ENCODE measurements at regions not wholly inside any gene's neighbourhood (a gene's known extent, or its start where the extent isn't known, plus 50 kb on each side); places are given as distances from the start of the nearest gene placed in this dataset.

- TF ChIP-seq, protein P1, sequence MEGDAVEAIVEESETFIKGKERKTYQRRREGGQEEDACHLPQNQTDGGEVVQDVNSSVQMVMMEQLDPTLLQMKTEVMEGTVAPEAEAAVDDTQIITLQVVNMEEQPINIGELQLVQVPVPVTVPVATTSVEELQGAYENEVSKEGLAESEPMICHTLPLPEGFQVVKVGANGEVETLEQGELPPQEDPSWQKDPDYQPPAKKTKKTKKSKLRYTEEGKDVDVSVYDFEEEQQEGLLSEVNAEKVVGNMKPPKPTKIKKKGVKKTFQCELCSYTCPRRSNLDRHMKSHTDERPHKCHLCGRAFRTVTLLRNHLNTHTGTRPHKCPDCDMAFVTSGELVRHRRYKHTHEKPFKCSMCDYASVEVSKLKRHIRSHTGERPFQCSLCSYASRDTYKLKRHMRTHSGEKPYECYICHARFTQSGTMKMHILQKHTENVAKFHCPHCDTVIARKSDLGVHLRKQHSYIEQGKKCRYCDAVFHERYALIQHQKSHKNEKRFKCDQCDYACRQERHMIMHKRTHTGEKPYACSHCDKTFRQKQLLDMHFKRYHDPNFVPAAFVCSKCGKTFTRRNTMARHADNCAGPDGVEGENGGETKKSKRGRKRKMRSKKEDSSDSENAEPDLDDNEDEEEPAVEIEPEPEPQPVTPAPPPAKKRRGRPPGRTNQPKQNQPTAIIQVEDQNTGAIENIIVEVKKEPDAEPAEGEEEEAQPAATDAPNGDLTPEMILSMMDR (IDR thresholded peaks at IDR 0.05; ENCODE audit: control extremely low read depth, extremely low read depth, low read depth, missing control alignments), result no peak
- ChIA-PET POLR2A (no interaction called here), CTCF (interaction anchor here (0.9 kb wide), 1 partner anchor 13 kb away, joined by 3 read pairs; no protein-coding TSS in a partner anchor)
- DNase-seq (ENCODE audit: extremely low spot score), result no peak
These were observed 97.4 kb upstream of the ITGA6 start for GRCh38 chr2:172329774-172330671.

DNA sequence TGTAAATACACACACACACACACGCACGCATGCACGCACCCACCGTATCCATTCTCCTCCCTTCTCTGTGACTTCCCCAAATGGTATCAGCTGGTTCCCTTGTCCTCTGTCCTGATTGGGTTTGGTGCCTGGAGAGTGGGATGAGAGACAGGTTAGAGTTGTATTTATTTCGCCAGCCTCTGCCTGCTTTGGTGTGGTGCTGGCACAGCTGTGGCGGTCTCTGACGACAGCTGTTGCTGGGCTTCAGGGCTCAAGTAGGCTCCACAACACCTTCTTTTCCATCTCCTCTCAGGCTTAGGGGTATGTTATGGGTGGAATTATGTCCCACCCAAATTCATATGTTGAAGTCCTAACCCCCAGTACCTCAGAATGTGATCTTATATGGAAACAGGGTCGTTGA is 94.9 kb upstream of the ITGA6 start:
- TF ChIP-seq, protein P1 (IDR thresholded peaks at IDR 0.05; ENCODE audit: control extremely low read depth, extremely low read depth, low read depth, missing control alignments), result no peak
- POLR2A ChIA-PET, result no interaction called here
- CTCF ChIA-PET, result interaction anchor here (1.1 kb wide), 1 partner anchor 9 kb away, joined by 4 read pairs; no protein-coding TSS in a partner anchor
- DNase-seq (ENCODE audit: extremely low spot score), result no peak

- no peak for DNase-seq (ENCODE audit: extremely low spot score)
- TF ChIP-seq, protein P1 (IDR thresholded peaks at IDR 0.05; ENCODE audit: control extremely low read depth, extremely low read depth, low read depth, missing control alignments), result no peak
- ChIA-PET CTCF (interaction anchor here (1.2 kb wide), 1 partner anchor 37 kb away, joined by 3 read pairs; no protein-coding TSS in a partner anchor), POLR2A (no interaction called here)
These were observed 94.0 kb upstream of the ITGA6 start for GRCh38 chr2:172333235-172333977.

GRCh38 chr2:172333978-172334330 is 93.4 kb upstream of the ITGA6 start:
- ChIA-PET CTCF (interaction anchor here (1.2 kb wide), 1 partner anchor 37 kb away, joined by 3 read pairs; no protein-coding TSS in a partner anchor), POLR2A (no interaction called here)
- TF ChIP-seq, protein P1 (IDR thresholded peaks at IDR 0.05; ENCODE audit: control extremely low read depth, extremely low read depth, low read depth, missing control alignments), result no peak
- DNase-seq (ENCODE audit: extremely low spot score), result no peak

DNA sequence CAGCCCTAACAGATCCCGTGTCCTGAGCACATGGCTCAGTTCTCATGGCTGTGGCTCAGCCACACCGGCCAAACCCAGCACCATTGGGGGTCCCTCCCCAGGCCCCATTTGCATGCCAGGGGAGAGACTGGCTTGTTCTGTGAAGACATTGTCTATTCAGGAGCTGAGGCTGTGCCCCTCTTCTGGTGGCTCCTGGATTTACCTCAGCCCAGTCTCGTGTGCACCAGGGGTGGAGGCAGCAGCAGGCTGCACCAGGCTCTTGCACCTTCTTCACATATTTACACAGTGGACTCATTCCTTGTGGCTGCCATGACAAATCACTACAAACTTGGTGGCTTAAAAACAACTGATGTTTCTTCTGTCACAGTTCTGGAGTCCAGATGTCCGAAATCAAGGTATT is 92.4 kb upstream of the ITGA6 start:
- DNase-seq (ENCODE audit: extremely low spot score), result no peak
- TF ChIP-seq, protein P1 (IDR thresholded peaks at IDR 0.05; ENCODE audit: control extremely low read depth, extremely low read depth, low read depth, missing control alignments), result no peak
- ChIA-PET CTCF (no interaction called here), POLR2A (no interaction called here)

DNA sequence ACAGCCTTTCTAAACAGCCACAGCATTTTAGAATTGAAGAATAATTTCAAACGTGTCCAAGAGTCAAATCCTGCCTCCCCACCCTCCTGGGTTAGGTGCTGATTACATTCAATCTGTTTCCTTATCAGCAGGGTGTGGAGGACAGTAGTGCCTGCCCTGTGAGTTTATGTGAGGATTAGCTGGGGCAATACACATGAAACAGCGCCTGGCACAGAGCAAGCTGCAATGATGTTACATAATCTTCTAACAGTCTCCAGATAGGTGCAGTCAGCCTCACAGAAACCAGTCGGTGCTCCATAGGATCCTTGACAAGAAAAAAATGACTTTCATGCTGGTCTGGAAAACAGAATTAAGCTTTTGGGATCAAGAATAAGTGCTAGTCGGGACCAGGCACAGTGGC is 91.7 kb upstream of the ITGA6 start:
- no peak for DNase-seq (ENCODE audit: extremely low spot score)
- CTCF ChIA-PET, result interaction anchor here (1.4 kb wide), 1 partner anchor 22 kb away, joined by 4 read pairs; no protein-coding TSS in a partner anchor
- TF ChIP-seq, protein P1 (IDR thresholded peaks at IDR 0.05; ENCODE audit: control extremely low read depth, extremely low read depth, low read depth, missing control alignments), result no peak
- POLR2A ChIA-PET, result no interaction called here
